ENCODE measurements at regions not wholly inside any gene's neighbourhood (a gene's known extent, or its start where the extent isn't known, plus 50 kb on each side); places are given as distances from the start of the nearest gene placed in this dataset.

DNA sequence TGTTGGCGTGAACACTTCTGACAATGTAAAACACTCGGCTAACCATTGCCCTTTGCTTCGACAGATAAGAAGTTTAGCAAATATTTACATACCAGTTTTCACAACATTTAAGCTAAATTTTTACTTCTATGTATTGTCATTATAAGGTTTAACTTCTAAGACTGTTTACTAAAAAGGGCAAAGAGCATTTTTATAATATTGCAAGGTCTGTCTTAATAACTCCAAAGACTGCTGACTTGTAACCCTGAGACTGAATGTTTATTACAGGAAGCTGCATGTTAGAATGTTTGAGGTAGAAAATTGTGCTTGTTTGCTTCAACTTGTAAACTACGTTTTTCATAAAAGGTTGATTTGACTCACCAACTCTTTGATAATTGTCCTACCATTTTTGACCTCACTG lies 213.2 kb upstream of the RPS6KA3 start:
- no peak overlapping the region for H3K27ac ChIP-seq (ENCODE audit: low read depth, low read length, poor library complexity, severe bottlenecking)
- no peak for DNase-seq (ENCODE audit: low spot score)
- H4K20me1 ChIP-seq (ENCODE audit: insufficient read depth, low read length): no peaks in the 10 kb centered on the region
- ChIA-PET CTCF (ENCODE audit: unreplicated experiment) (no interaction called here), POLR2A (no interaction called here)
- H3K79me2 ChIP-seq (ENCODE audit: insufficient read depth, low read depth, low read length): no peaks in the 10 kb centered on the region
- no peaks in the 10 kb centered on the region for H3K9me2 ChIP-seq (ENCODE audit: insufficient read depth, low read length)
- no peak overlapping the region for H2AFZ ChIP-seq (ENCODE audit: low read length)
- no peaks in the 10 kb centered on the region for H3K36me3 ChIP-seq (ENCODE audit: insufficient read depth, low read length)
- BruUV-seq (replicated peaks): no TSS peak
- no peak overlapping the region for H3K4me2 ChIP-seq (ENCODE audit: low read length)
- intact Hi-C loops (cut with micrococcal nuclease; ENCODE audit: unreplicated experiment): no loop called here
- TF ChIP-seq, protein P1, sequence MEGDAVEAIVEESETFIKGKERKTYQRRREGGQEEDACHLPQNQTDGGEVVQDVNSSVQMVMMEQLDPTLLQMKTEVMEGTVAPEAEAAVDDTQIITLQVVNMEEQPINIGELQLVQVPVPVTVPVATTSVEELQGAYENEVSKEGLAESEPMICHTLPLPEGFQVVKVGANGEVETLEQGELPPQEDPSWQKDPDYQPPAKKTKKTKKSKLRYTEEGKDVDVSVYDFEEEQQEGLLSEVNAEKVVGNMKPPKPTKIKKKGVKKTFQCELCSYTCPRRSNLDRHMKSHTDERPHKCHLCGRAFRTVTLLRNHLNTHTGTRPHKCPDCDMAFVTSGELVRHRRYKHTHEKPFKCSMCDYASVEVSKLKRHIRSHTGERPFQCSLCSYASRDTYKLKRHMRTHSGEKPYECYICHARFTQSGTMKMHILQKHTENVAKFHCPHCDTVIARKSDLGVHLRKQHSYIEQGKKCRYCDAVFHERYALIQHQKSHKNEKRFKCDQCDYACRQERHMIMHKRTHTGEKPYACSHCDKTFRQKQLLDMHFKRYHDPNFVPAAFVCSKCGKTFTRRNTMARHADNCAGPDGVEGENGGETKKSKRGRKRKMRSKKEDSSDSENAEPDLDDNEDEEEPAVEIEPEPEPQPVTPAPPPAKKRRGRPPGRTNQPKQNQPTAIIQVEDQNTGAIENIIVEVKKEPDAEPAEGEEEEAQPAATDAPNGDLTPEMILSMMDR (conservative IDR thresholded peaks at IDR 0.05; ENCODE audit: low read length): no peak
- TF ChIP-seq EZH2phosphoT487 (IDR thresholded peaks at IDR 0.05; ENCODE audit: borderline replicate concordance, low read depth, low read length): no peak
- H3K4me3 ChIP-seq (ENCODE audit: low read depth, low read length, poor library complexity, severe bottlenecking): no peak overlapping the region
- H3K4me1 ChIP-seq (ENCODE audit: insufficient read depth, low read length, poor library complexity, severe bottlenecking): no peaks in the 10 kb centered on the region
- no peaks in the 10 kb centered on the region for H3K9me3 ChIP-seq (ENCODE audit: low read length)

DNA sequence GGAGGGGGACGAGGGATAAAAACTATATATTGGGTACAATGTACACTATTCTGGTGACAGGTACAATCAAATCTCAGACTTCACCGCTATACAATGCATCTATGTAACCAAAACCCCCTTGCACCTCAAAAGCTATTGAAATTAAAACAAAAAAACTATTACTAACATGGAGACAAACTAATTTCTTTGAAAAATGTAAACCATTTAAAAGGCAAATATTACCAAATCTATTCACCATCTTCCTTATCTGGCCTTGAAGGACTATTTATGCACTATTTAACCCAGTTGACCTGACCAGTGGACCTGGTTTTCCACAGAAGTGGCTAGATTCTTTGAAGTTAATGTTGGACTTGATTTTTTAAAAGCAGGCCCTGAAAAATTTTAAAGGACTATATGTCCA lies 212.3 kb upstream of the RPS6KA3 start:
- no peaks in the 10 kb centered on the region for H3K9me3 ChIP-seq (ENCODE audit: low read length)
- intact Hi-C loops (cut with micrococcal nuclease; ENCODE audit: unreplicated experiment): no loop called here
- H3K4me2 ChIP-seq (ENCODE audit: low read length): no peak overlapping the region
- H3K27ac ChIP-seq (ENCODE audit: low read depth, low read length, poor library complexity, severe bottlenecking): no peak overlapping the region
- no peak overlapping the region for H3K4me3 ChIP-seq (ENCODE audit: low read depth, low read length, poor library complexity, severe bottlenecking)
- H3K4me1 ChIP-seq (ENCODE audit: insufficient read depth, low read length, poor library complexity, severe bottlenecking): no peaks in the 10 kb centered on the region
- ChIA-PET CTCF (ENCODE audit: unreplicated experiment) (no interaction called here), POLR2A (no interaction called here)
- no TSS peak for BruUV-seq (replicated peaks)
- H3K79me2 ChIP-seq (ENCODE audit: insufficient read depth, low read depth, low read length): no peaks in the 10 kb centered on the region
- no peaks in the 10 kb centered on the region for H3K9me2 ChIP-seq (ENCODE audit: insufficient read depth, low read length)
- no peaks in the 10 kb centered on the region for H3K36me3 ChIP-seq (ENCODE audit: insufficient read depth, low read length)
- no peaks in the 10 kb centered on the region for H4K20me1 ChIP-seq (ENCODE audit: insufficient read depth, low read length)
- TF ChIP-seq EZH2phosphoT487 (IDR thresholded peaks at IDR 0.05; ENCODE audit: borderline replicate concordance, low read depth, low read length): no peak
- TF ChIP-seq, protein P1 (conservative IDR thresholded peaks at IDR 0.05; ENCODE audit: low read length): no peak
- no peak overlapping the region for H2AFZ ChIP-seq (ENCODE audit: low read length)
- no peak for DNase-seq (ENCODE audit: low spot score)

DNA sequence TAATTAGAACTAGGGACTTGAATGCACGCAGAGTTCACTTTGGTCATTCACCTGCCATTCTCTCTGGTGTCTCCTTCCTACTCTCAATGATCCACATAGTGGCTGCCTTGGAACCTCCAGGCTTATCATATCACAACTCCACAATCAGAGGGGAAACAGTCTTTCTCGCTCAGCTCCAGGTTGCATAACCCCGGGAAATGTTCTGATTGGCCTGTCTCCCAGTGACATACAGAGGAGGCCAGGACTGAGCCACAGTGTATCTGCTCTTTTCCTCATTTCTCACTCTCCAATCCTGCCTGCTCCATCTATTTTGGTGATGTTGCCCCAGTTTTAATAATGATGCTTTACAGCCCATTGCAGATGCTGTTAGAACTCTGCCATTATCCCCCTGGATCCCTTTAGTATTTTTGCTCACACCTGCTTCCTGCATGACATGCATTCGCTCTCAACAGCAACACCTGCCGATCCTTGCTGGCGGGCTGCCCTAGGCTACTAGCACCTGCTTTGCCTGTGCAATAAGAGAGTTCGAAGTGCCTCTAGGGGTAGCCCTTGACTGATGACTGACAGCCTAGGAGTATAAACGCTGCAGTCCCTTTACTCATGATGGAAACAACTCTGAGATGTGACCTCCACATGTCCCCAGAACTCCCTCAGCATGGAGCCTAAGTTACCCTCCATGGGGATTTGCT lies 211.3 kb upstream of the RPS6KA3 start:
- H3K79me2 ChIP-seq (ENCODE audit: insufficient read depth, low read depth, low read length): no peaks in the 10 kb centered on the region
- TF ChIP-seq EZH2phosphoT487 (IDR thresholded peaks at IDR 0.05; ENCODE audit: borderline replicate concordance, low read depth, low read length): no peak
- TF ChIP-seq, protein P1 (conservative IDR thresholded peaks at IDR 0.05; ENCODE audit: low read length): no peak
- no TSS peak for BruUV-seq (replicated peaks)
- no peak overlapping the region for H2AFZ ChIP-seq (ENCODE audit: low read length)
- DNase-seq (ENCODE audit: low spot score): no peak
- intact Hi-C loops (cut with micrococcal nuclease; ENCODE audit: unreplicated experiment): no loop called here
- no peaks in the 10 kb centered on the region for H3K36me3 ChIP-seq (ENCODE audit: insufficient read depth, low read length)
- no peaks in the 10 kb centered on the region for H3K4me1 ChIP-seq (ENCODE audit: insufficient read depth, low read length, poor library complexity, severe bottlenecking)
- no peaks in the 10 kb centered on the region for H4K20me1 ChIP-seq (ENCODE audit: insufficient read depth, low read length)
- H3K4me3 ChIP-seq (ENCODE audit: low read depth, low read length, poor library complexity, severe bottlenecking): no peak overlapping the region
- no peaks in the 10 kb centered on the region for H3K9me3 ChIP-seq (ENCODE audit: low read length)
- no peak overlapping the region for H3K27ac ChIP-seq (ENCODE audit: low read depth, low read length, poor library complexity, severe bottlenecking)
- ChIA-PET POLR2A (no interaction called here), CTCF (ENCODE audit: unreplicated experiment) (no interaction called here)
- no peak overlapping the region for H3K4me2 ChIP-seq (ENCODE audit: low read length)
- no peaks in the 10 kb centered on the region for H3K9me2 ChIP-seq (ENCODE audit: insufficient read depth, low read length)
